ENCODE measurements at regions not wholly inside any gene's neighbourhood (a gene's known extent, or its start where the extent isn't known, plus 50 kb on each side); places are given as distances from the start of the nearest gene placed in this dataset.

GRCh38 chr21:14057313-14057712 lies 153.4 kb downstream of the LIPI start:
- TF ChIP-seq CTCF (IDR thresholded peaks at IDR 0.05), result no peak
- TF ChIP-seq POLR2A (IDR thresholded peaks at IDR 0.05), result no peak

Measured in heart left ventricle (tissue), 13 donors.